ENCODE measurements at regions not wholly inside any gene's neighbourhood (a gene's known extent, or its start where the extent isn't known, plus 50 kb on each side); places are given as distances from the start of the nearest gene placed in this dataset.

DNA sequence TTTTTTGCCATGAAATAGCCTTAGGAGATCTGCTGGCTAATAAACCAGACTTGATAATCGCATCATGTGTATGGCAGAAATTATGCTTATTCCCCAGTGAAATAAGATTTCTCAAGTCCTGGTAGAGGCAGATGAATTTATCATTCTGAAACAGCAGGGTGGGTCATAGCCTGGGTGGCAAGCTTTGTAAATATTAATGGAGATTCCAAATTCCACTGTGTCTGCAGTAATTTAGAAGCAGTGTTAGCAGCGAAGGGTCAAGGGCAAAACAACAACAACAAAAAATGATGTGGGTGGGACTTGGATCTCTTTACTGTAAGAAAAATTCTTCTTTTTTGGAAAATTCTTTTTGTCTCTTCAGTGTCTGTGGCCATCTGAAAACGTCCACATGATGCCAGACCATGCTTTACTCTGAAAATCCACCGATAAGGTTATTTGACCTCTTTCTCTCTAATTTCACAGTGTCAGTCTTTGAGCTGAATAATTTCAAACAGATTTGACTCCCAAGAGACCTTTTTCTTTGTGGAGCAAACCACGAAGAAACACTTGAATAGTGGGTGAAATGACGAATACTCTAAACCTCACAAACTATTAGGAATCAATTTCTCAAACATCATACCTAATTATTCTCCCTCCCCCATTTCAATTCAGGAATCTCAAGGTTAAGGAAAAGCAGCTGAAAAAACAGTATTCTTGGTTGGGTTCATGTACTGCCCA, 106.0 kb upstream of the RPS23 start:
- H3K4me2 ChIP-seq (ENCODE audit: low read length) = no peak overlapping the region
- BruUV-seq (replicated peaks) = no TSS peak
- no peak overlapping the region for H2AFZ ChIP-seq (ENCODE audit: low read length)
- H3K9me3 ChIP-seq (ENCODE audit: low read length) = no peaks in the 10 kb centered on the region
- no peaks in the 10 kb centered on the region for H3K9me2 ChIP-seq (ENCODE audit: insufficient read depth, low read length)
- no peak for DNase-seq (ENCODE audit: low spot score)
- intact Hi-C loops (cut with micrococcal nuclease; ENCODE audit: unreplicated experiment) = no loop called here
- H3K4me3 ChIP-seq (ENCODE audit: low read depth, low read length, poor library complexity, severe bottlenecking) = no peak overlapping the region
- no peak overlapping the region for H3K27ac ChIP-seq (ENCODE audit: low read depth, low read length, poor library complexity, severe bottlenecking)
- H4K20me1 ChIP-seq (ENCODE audit: insufficient read depth, low read length) = no peaks in the 10 kb centered on the region
- ChIA-PET CTCF (ENCODE audit: unreplicated experiment) (no interaction called here), POLR2A (no interaction called here)
- no peaks in the 10 kb centered on the region for H3K36me3 ChIP-seq (ENCODE audit: insufficient read depth, low read length)
- TF ChIP-seq, protein P1, sequence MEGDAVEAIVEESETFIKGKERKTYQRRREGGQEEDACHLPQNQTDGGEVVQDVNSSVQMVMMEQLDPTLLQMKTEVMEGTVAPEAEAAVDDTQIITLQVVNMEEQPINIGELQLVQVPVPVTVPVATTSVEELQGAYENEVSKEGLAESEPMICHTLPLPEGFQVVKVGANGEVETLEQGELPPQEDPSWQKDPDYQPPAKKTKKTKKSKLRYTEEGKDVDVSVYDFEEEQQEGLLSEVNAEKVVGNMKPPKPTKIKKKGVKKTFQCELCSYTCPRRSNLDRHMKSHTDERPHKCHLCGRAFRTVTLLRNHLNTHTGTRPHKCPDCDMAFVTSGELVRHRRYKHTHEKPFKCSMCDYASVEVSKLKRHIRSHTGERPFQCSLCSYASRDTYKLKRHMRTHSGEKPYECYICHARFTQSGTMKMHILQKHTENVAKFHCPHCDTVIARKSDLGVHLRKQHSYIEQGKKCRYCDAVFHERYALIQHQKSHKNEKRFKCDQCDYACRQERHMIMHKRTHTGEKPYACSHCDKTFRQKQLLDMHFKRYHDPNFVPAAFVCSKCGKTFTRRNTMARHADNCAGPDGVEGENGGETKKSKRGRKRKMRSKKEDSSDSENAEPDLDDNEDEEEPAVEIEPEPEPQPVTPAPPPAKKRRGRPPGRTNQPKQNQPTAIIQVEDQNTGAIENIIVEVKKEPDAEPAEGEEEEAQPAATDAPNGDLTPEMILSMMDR (conservative IDR thresholded peaks at IDR 0.05; ENCODE audit: low read length) = no peak
- H3K79me2 ChIP-seq (ENCODE audit: insufficient read depth, low read depth, low read length) = no peaks in the 10 kb centered on the region
- no peaks in the 10 kb centered on the region for H3K4me1 ChIP-seq (ENCODE audit: insufficient read depth, low read length, poor library complexity, severe bottlenecking)

DNA sequence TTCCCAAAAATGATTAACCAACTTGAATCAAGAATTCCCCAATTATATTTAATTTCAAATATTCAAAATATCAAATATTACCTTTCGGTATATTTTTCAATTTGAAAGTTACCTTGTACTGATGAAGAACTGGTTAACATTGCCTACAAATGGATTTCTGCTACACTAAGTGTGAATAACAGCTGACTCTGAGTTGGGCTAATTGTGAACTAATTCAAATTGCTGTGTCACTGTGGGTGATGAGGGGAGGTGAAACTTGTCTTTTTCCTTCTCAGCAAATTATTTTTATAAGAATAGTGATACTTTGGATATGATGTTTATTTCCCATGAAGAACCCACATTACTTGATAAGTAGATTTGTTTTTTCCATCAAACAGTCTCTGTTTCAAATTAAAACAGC, 103.4 kb upstream of the RPS23 start:
- H3K9me2 ChIP-seq (ENCODE audit: insufficient read depth, low read length) = no peaks in the 10 kb centered on the region
- no peaks in the 10 kb centered on the region for H3K4me1 ChIP-seq (ENCODE audit: insufficient read depth, low read length, poor library complexity, severe bottlenecking)
- H3K9me3 ChIP-seq (ENCODE audit: low read length) = no peaks in the 10 kb centered on the region
- no peaks in the 10 kb centered on the region for H3K36me3 ChIP-seq (ENCODE audit: insufficient read depth, low read length)
- ChIA-PET POLR2A (no interaction called here), CTCF (ENCODE audit: unreplicated experiment) (no interaction called here)
- no TSS peak for BruUV-seq (replicated peaks)
- no peak overlapping the region for H3K4me2 ChIP-seq (ENCODE audit: low read length)
- no peak overlapping the region for H3K27ac ChIP-seq (ENCODE audit: low read depth, low read length, poor library complexity, severe bottlenecking)
- no peaks in the 10 kb centered on the region for H4K20me1 ChIP-seq (ENCODE audit: insufficient read depth, low read length)
- no peak for DNase-seq (ENCODE audit: low spot score)
- intact Hi-C loops (cut with micrococcal nuclease; ENCODE audit: unreplicated experiment) = no loop called here
- no peaks in the 10 kb centered on the region for H3K79me2 ChIP-seq (ENCODE audit: insufficient read depth, low read depth, low read length)
- TF ChIP-seq EZH2phosphoT487 (IDR thresholded peaks at IDR 0.05; ENCODE audit: borderline replicate concordance, low read depth, low read length) = no peak
- TF ChIP-seq, protein P1 (conservative IDR thresholded peaks at IDR 0.05; ENCODE audit: low read length) = no peak
- no peak overlapping the region for H2AFZ ChIP-seq (ENCODE audit: low read length)
- no peak overlapping the region for H3K4me3 ChIP-seq (ENCODE audit: low read depth, low read length, poor library complexity, severe bottlenecking)

DNA sequence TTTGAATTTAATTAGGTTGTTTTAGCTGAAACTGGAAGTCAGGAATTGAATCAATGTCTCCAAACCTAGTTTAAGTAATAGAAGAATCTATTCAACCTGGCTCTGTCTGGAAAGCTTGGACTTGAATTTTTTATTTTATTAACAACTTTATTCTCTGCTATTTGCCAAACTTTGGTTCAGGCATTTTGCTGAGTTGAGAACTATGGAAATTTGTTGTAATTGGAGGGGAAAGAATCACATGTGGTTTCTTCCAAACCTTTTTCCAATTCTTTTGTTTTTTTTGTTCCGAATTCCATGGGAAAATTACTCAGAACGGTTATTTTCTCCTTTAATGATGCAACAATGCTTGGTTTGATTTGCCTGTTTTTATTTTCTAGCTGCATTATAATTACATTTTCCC, 98.2 kb upstream of the RPS23 start:
- Histone ChIP-seq H3K9me2 (ENCODE audit: insufficient read depth, low read length) (no peaks in the 10 kb centered on the region), H3K36me3 (ENCODE audit: insufficient read depth, low read length) (no peaks in the 10 kb centered on the region), H3K4me1 (ENCODE audit: insufficient read depth, low read length, poor library complexity, severe bottlenecking) (no peaks in the 10 kb centered on the region), H3K9me3 (ENCODE audit: low read length) (no peaks in the 10 kb centered on the region), H3K79me2 (ENCODE audit: insufficient read depth, low read depth, low read length) (no peaks in the 10 kb centered on the region), H2AFZ (ENCODE audit: low read length) (no peak overlapping the region), H3K4me3 (ENCODE audit: low read depth, low read length, poor library complexity, severe bottlenecking) (no peak overlapping the region), H4K20me1 (ENCODE audit: insufficient read depth, low read length) (no peaks in the 10 kb centered on the region), H3K27ac (ENCODE audit: low read depth, low read length, poor library complexity, severe bottlenecking) (no peak overlapping the region), H3K4me2 (ENCODE audit: low read length) (no peak overlapping the region)
- POLR2A ChIA-PET = interaction anchor here (0.6 to 1.2 kb wide), 3 partner anchors 35 to 165 kb away, joined by 3 read pairs; no protein-coding TSS in a partner anchor
- intact Hi-C loops (cut with micrococcal nuclease; ENCODE audit: unreplicated experiment) = no loop called here
- CTCF ChIA-PET (ENCODE audit: unreplicated experiment) = no interaction called here
- no peak for DNase-seq (ENCODE audit: low spot score)
- TF ChIP-seq, protein P1 (conservative IDR thresholded peaks at IDR 0.05; ENCODE audit: low read length) = no peak
- TF ChIP-seq EZH2phosphoT487 (IDR thresholded peaks at IDR 0.05; ENCODE audit: borderline replicate concordance, low read depth, low read length) = no peak
- no TSS peak for BruUV-seq (replicated peaks)
